ENCODE measurements at regions not wholly inside any gene's neighbourhood (a gene's known extent, or its start where the extent isn't known, plus 50 kb on each side); places are given as distances from the start of the nearest gene placed in this dataset.

DNA sequence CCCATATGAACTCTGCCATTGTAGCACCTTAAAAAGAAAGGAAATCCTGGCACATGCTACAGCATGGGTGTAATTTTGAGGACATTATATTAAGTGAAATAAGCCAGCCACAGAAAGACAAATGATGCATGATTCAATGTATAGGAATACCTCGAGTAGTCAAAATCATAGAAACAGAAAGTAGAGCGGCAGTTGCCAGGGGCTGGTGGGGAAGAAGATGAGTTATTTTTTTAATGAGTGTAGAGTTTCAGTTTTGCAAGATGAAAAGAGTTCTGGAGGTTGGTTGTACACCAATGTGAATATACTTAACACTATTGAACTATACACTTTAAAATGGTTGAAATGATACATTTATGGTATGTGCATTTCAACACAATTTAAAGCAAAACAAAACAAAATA is 133.0 kb downstream of the ZDHHC21 start:
- DNase-seq, result no peak

DNA sequence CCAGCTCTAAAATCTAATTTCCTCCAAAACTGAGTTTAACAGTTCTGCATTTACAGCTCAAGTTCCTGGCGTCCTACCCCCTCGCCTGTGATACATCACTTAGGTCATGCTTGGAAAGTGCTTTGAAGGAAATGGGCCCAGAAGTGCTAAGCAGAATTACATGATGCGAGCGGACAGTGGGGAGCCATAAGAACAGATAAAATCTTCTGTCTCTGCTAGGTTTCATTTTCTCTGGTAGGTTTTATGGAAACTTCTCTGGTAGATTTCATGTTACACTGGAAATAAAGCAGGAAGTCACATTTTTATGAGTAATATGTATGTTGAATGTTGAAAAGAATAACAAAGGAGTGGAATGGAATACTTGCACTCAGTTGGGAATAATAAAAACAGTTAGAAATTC is 138.3 kb downstream of the ZDHHC21 start:
- DNase-seq, result no peak

DNA sequence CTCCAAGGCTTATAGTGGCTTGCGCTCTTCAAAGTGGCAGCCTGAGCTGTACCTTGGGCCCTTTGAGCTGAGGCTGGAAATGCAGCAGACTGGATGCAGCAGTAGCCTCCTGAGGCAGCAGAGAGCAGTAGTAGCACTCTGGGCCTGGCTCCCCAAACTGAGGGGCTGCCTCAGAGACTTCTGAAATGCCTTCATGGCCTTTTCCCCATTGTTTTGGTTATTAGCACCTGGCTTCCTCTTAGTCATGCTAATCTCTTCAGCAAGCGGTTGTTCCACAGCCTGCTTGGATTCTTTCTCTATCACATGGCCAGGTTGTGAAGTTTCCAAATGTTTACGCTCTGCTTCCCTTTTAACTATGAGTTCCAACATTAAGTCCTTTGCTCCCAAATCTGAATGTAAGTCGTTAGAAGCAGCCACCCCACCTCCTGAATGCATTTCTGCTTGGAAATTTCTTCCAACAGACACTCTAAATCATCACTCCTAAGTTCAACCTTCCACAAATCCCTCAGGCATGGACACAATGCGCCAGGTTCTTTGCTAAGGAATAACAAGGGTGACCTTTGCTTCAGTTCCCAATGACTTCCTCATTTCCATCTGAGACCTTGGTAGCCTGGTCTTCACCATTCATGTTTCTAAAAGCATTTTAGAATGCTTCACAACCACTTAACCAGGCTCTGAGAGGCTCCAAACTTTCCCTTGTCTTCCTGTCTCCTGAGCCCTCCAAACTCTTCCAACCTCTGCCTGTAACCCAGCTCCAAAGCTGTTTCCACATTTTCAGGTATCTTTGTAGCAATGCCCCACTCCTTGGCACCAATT is 145.8 kb downstream of the ZDHHC21 start:
- DNase-seq, result no peak

DNA sequence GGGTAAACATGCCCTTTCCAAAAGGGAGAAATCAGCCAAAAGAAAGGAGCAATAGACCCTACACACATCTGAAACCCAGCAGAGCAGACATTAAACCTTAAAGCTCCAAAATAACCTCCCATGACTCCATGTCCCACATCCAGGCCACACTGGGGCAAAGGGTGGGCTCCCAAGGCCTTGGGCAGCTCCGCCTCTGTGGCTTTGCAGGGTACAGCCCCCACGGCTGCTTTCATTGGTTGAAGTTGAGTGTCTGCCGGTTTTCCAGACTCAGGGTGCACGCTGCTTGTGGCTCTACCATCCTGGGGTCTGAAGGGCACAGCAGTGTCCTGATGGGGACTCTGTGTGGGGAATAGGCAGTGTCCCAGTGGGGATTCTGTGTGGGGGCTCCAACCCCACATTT is 146.5 kb downstream of the ZDHHC21 start:
- DNase-seq, result no peak

DNA sequence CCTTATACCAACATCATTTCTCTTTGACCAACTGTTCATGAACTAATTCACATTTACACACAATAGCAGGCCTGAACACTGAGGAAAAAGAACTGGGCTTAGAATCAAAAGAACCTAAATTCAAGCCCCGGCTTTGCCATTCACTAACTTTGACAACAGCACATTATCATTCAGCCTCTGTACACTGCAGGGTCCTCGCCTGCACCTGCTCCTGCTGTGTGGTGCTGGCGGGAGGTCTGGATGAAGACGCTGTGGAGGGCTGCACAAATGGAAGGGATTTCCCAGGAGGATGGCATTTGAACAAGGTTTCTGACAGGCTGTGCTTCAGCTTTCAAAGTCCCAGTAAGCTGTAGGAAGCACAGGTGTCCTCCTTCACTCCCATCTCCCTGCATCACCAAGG is 151.2 kb downstream of the ZDHHC21 start:
- DNase-seq, result no peak

DNA sequence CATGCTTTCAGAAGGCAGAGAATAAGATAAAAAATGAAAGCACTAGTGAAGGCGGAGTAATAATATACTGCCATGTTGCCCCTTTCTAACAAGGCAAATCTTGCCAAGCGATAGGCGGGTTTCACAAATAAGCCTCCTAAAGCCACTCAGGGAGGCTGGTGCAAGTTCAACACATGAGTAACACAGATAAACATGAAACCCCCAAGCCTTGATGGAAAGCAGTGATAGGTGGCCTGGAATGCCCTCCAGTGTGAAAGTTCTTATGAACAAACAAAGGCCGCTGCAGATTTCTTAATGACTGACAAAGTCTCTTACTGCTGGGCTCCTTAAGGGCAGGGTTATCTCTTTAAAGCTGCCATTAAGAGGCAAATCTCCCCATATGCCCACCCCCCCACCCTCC is 154.7 kb downstream of the ZDHHC21 start:
- no peak for DNase-seq

DNA sequence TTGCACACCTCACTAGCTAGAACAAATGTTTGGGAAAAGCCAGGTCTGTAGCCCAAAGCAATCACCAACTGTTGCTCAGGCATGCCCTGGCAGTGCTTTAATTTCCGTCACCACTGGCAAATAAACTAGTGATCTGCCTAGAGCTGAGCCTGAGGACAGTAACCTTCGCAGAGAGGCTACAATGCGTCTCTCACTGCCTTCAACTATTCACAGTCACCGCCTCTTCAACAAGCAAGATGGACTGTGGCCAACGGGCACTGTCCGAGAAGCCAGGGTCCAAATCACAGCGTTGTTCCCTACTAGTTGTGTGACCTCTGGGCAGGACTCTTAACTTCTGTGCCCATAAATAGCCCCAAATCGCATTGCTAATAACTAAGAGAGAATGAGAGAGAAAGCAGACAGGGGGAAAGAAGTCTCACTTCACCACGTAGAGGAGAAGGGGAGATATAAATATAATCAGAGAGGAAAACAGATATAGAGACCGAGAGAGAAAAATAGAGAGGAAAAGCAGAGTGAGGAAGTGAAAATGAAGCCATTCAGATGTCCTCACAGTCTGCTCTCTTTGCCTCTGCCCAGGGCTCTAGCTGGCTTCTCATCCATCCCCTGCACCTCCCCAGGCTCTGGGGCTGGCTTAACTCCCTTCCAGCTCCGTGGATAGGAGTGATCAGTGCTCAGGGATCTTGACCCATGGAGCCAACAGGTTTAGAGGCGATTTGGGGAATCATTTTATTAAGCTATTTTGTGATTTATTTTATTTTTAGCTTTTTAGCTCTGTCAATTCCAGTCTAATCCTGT is 157.9 kb downstream of the ZDHHC21 start:
- no peak for DNase-seq

DNA sequence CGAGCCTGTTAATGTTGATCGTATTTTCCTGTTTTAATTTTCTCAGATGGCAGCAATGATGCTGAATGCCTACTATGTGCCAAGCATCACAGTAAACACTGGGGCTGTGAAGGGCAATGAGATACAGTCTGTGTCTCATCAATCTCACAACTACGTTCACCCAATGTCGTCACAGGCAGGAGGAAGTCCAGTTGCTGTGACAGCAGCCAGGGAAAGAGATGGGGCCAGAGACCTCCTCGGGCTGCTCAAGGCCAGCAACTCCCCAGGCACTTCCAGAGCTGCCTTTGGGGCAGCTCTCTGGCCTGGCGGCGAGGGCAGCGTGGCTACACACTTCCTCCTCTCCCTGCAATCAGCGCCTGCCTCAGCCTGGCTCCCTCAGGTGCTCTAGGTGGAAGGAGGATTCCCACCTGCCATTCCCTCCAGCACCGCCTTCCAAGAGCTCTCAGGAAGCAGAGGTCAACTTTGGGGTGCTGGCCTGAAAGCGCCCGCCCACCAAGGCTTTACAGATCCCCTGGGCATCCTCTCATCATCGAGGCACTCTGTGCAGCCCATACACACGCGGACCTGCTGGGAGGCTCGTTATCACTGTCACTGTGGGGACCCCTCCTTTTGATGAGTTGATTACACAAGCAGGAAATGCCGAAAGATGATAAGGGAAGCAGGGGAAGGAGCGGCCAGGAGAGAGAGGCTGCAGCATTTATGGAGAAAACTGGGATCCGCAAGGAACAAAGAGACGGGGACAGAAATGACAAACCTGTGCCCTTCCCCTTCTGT is 159.2 kb downstream of the ZDHHC21 start:
- no peak for DNase-seq

DNA sequence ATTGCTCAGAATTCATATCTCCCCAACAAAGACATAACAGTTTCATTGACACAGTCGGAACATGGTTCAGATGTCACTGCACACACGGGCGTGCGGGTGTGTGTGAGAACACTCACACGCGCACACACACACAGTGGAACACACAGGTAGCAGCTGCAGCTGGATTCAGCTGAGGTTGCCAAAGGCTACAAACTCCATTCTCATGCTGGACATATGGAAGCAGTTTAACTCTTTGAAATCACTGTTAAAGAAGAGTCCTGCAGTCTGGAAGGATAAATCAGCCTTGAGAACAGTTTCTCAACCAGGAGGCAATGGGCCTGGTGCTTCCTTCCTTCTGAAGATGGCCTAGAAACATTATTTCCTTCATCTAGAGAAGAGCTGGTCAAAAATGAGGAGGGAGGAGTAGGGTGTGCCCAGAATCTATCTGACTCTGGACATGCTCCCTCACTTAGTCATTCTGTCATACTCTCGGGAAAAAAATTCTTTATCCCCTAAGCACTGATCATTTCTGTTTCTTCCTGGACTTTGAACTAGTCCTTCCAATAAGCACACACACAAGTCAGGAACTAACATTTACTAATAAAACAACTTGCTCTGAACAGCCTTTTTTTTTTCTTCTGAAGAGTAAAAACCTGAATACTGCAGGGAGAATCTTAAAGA is 160.6 kb downstream of the ZDHHC21 start:
- no peak for DNase-seq

DNA sequence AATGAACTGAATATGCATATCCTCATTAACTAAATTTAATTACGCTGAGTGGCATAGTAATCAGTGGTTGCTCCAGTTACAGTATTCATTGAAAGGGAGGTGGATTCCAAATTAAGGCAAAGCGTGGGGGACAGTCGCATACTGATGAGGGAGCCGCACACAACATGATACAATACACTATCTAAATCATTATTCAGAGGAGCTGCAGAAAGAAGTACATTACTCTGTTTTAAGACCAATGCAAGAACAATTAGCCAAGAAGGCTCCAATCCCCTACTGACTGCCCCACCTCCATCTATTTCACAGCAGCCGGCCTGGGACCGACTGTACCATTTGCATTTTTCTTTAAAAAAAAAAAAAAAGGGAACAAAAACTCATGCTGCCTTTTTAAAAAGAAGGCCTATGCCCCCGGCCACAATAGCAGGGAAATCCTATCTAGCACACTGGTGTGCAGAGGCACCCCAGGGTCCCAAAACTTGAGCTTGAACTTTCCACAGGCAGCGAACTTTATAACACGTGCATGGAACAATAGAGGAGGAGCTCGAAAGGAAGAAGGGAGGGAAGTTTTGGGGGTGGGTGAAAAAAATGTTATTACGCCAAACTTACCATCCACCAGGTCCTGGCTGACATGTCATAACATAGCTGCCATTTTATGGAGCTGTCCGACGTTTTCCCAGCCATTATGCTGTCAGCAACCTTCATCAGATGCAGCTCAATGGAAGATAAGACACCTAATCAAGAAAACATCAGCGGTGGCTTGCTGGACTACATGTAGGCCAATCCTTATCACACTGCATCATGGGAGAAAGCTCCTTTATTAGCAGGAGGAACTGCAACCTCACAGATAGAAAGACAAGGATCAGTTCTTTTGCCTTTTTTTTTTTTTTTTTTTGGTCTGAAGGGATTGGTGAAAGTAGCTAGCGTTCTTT is 161.6 kb downstream of the ZDHHC21 start:
- DNase-seq, result no peak

DNA sequence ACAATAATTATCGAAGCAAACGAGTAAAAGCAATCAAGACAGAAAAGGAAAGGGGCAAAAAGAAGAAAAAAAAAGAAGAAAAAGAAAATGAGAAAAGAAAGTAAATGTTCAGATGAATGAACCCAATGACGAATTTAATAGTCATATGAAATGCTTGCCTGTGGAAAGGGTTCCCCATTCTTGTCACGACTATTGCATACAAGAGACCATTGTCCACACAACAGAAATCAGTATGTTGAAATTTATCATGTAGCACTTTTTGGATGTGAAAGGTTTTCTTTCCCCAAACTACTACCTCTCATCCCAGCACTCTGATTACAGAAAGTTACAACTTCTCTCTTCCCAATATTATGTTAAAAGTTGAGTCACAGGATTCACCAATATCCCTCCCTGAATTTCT is 162.4 kb downstream of the ZDHHC21 start:
- no peak for DNase-seq

DNA sequence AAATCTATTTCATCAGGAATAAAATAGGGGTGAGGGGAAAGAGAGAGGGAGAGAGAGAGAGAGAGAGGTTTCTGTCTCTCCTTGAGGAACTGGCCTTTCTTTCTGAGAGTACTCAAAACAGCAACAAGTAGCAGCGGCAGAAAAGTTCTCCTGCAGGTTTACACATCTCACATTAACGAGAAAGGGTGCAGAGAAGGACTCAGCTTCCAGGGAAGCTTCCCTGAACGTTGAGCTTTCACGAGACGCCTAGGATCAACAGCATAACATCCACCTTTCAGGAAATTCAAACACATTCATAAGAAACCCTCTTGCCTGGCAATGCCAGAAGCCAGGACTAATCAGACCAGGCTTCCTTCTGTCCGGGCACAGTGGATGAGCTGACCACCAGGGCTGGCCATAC is 162.9 kb downstream of the ZDHHC21 start:
- DNase-seq, result no peak

DNA sequence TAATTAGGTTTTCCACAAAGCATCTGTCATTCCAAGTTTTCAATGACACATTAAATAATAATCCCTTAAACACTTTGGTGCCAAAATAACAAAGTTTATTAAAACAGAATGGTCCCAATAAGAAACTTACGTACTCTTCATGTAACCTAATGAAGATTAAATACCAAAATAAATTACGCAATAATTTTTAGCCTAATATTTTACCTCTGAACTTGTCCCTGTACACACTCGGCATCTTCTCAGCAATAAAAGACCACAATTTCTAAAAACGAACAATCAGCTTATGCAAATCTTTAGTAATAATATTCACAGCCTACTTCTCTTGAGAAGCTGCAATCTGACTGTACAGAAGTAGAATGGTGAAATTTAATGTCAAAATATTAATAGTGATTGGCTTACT is 163.6 kb downstream of the ZDHHC21 start:
- no peak for DNase-seq

DNA sequence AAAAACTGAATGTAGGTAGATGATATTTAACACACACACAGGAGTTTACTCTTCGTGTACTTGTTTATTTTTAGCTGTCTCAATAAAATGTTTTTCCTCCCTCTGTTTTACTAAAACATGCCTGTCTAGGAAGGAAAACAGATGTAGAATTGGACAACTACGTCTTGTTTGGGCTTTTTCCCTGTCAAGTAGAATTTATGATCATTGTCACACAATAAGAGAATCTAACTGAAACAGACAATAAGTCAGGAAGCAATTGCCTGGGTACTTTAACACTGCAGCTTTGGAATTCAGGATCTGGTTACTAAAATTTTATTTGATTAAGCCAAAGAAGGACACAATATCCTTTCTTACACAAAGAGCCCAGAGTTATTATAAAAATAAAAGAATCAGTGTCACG is 164.2 kb downstream of the ZDHHC21 start:
- DNase-seq, result no peak

DNA sequence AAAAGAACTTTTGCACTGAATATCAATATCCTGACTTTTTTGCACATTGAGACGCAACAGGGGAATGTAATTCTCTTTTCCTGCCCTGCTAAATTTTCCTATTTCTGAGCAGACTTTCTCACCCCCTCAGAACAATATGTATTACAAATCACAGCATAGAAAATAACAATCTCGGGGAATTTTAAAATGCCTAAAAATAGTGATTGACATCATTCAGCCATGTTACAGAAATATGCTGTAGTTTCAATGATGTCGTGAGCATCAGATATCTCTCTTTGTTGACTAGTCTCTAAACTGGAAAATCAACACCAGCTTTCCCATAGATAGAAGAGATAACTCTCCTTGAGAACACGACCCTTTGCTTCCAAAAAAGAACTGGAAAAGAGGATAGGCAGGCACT is 166.7 kb downstream of the ZDHHC21 start:
- DNase-seq, result no peak

DNA sequence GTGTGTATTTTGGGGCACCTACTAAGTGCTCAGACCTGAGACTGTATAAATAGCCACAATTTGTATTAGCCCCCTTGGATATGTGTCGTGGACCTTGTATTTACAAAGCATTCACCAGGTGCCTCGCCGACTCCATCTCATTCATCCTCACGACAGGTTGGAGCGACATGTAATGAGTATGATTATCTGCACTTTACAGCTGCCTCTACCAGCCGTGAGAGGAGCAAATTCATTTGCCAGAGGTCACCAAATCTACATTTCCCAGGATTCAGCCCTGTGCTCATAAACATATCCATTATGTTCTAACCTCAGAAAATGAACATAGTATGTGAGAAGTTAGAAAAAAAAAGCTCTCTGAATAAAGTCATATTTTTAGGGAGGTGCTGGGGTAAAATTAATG is 167.4 kb downstream of the ZDHHC21 start:
- DNase-seq, result no peak

DNA sequence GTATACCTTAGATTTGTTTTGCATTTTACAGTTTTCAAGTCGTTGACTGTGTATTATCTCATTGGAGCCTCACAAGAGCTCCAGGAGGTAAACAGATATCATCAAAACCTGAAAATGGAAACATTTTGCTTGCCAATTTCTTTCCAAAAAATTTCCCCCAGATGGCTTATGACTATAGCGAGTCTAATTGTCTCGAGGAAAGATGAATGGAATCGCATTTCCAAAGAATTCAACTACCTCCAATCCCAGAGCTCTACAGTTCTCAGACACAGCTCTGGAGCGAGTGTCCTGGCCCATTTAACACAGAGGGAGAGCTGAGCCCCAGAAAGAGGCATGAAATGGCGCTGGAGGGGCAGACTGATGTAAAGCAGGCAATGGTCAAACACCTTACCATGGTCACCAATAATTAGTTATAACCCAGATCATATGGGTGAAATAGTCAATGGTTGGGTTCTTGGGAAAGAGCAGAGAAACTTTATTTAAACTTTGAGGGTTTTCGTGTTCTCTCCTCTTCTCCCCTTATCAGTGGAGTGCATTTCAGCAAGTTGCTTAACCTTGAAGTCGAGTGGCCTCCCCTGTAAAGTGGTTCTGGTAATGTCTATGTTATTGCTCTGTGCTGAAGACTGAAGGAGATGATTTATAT is 168.2 kb downstream of the ZDHHC21 start:
- DNase-seq, result no peak

DNA sequence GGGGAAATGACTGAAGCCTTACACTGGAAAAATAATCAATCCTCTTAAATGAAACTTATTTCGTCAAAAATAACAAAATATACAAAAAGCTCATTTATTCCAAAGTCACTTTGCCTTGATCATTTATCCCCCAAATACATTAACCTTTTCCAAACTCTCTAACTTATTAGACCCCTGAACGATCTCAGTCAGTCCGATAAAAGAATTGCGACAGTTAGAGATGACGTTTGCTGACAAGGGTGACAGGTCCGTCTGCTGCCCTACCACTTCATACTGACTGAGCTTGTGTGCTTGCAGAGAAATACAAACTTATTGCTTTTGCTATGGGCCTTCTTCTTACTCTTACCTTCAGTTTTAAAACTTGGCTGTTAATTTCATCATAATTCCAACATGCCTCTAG is 169.7 kb downstream of the ZDHHC21 start:
- no peak for DNase-seq

DNA sequence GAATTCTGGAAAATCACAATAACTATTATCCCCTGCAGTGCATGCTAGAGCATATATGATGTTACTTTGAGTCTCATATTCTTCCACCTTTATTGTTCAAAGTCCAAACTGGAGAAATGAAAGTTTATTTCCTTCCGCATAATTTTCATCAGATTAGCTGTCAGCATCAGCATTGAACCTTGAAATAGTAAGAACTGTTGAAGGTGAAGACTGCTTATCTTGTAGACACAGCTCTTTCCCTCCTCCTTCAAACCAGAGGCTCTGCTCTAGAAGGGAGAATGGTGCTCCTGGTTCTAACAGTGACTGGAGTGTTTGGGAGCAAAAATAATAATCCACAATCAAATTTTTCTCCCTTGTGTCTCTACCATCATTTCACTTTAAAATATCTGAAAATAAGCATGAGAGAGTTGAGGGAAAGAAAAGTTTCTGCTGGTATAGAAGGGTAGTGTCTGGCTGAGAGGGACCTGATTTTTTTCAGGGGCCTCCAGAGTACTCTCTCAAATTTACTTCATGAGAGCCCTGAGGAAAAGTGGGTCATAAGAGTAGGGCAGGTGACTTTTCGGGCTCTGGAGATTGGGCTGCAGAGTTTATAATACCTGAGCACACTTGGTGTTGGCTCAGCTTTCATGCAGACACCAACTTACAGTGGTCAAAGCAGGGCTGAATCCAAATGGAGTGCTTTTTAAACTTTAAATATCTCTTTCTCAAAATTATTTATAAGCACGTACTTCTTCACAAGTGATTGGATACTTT is 170.4 kb downstream of the ZDHHC21 start:
- no peak for DNase-seq

DNA sequence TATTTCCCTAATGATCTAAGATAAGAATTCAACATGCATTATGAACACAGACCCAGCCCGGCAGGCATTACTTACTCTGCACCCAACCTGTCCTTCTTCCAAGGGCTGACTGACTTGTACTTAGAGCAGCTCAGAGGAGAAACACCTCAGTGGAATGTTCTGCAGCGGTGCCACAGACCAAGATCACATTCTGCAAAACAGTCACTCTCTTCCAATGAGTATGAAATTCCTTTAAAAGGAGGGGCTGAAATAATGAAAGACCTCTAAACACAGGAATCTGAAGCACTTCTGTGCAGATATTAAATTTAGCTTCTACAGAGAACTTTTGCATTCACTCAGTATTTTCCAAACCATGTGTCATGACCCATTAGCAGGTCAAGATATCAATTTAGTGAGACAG is 172.9 kb downstream of the ZDHHC21 start:
- no peak for DNase-seq
